ENCODE measurements at regions not wholly inside any gene's neighbourhood (a gene's known extent, or its start where the extent isn't known, plus 50 kb on each side); places are given as distances from the start of the nearest gene placed in this dataset.

DNA sequence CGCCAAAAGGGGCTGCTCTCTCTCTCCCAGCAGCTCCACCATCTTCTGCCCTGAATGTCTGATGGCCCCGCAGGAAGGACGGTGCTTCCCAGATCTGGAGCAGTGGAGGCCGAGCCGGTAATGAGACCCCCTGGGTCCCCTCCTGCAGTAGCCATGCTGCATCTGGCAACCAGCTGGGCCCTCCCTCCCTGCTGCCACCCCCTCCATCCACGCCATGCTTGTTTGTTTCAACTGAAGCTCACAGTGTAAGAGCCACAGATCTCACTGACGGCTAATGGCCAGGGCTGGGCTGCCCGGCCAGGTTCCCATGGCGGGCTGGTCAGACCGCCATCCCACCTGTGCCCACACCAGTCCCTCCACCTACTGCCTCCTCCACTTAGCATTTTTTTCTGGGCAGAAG is 260.8 kb downstream of the UACA start:
- Histone ChIP-seq H3K36me3 (no peaks in the 10 kb centered on the region), H3K4me3 (no peak overlapping the region), H3K4me1 (peaks cover 24 to 50% of the 10 kb centered on the region in 2 donors), H3K9me3 (no peaks in the 10 kb centered on the region), H3K27me3 (no peaks in the 10 kb centered on the region), H3K27ac (no peak overlapping the region)
- DNase-seq, result no peak
- TF ChIP-seq, protein P1, sequence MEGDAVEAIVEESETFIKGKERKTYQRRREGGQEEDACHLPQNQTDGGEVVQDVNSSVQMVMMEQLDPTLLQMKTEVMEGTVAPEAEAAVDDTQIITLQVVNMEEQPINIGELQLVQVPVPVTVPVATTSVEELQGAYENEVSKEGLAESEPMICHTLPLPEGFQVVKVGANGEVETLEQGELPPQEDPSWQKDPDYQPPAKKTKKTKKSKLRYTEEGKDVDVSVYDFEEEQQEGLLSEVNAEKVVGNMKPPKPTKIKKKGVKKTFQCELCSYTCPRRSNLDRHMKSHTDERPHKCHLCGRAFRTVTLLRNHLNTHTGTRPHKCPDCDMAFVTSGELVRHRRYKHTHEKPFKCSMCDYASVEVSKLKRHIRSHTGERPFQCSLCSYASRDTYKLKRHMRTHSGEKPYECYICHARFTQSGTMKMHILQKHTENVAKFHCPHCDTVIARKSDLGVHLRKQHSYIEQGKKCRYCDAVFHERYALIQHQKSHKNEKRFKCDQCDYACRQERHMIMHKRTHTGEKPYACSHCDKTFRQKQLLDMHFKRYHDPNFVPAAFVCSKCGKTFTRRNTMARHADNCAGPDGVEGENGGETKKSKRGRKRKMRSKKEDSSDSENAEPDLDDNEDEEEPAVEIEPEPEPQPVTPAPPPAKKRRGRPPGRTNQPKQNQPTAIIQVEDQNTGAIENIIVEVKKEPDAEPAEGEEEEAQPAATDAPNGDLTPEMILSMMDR (IDR thresholded peaks at IDR 0.05), result no peak
- intact Hi-C loops (cut with DNase I), result no loop called here
- no peak for ATAC-seq

DNA sequence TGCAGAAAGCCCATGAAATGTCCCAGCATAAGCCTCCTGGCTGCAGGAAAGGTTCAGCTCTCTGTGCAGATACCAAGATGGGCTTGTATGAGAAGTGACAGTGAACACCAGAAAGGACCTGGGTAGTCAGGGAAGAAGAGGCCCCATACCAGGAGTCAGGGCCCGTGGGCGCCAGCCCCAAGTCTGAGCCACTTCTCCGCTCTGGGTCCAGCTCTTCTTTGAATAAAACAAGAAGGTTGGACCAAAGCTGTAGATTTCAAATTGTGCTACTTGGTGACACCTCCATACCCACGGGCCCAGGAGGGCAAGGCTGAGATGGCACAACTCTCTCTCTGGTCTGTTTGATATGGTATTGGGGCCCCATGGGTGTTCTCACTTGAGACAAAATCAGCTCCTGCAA is 261.5 kb downstream of the UACA start:
- no peak for ATAC-seq
- no peak overlapping the region for H3K27ac ChIP-seq
- H3K4me1 ChIP-seq, result peaks cover 24 to 43% of the 10 kb centered on the region in 2 donors
- TF ChIP-seq, protein P1 (IDR thresholded peaks at IDR 0.05), result no peak
- H3K36me3 ChIP-seq, result no peaks in the 10 kb centered on the region
- no peak overlapping the region for H3K4me3 ChIP-seq
- H3K9me3 ChIP-seq, result no peaks in the 10 kb centered on the region
- intact Hi-C loops (cut with DNase I), result no loop called here
- DNase-seq, result no peak
- no peaks in the 10 kb centered on the region for H3K27me3 ChIP-seq

DNA sequence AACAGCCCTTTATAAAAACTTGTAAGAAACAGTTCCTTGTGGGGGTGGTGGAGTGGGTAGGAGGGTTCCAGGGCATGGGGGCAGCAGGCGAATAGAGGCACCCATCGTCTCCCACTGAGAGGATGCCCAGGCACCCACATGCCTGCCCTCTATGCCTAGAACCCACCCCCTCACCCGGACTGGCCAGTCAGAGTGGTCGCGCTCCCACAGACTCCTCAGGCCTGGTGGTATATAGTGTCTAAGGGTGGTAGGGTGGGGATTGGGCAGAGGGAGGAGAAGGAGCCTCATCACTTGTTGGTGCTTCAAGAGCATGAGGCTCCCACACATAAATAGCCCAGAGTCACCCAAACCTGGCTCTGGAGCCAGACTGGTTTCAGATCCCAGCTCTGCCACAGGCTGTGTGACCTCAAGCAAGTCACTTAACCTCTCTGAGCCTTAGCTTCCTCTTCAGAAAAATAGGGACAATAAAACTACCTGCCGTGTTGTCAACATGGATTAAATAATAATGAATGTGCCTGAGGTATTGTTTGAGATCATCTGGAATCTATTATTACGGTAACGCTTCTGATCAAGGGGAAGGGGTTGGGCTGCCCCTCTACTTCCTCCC is 262.1 kb downstream of the UACA start:
- no peaks in the 10 kb centered on the region for H3K27me3 ChIP-seq
- peaks cover 24 to 37% of the 10 kb centered on the region in 2 donors for H3K4me1 ChIP-seq
- intact Hi-C loops (cut with DNase I), result no loop called here
- ATAC-seq (no peak), DNase-seq (no peak)
- TF ChIP-seq, protein P1 (IDR thresholded peaks at IDR 0.05), result no peak
- H3K36me3 ChIP-seq, result no peaks in the 10 kb centered on the region
- no peak overlapping the region for H3K4me3 ChIP-seq
- H3K27ac ChIP-seq, result no peak overlapping the region
- no peaks in the 10 kb centered on the region for H3K9me3 ChIP-seq

DNA sequence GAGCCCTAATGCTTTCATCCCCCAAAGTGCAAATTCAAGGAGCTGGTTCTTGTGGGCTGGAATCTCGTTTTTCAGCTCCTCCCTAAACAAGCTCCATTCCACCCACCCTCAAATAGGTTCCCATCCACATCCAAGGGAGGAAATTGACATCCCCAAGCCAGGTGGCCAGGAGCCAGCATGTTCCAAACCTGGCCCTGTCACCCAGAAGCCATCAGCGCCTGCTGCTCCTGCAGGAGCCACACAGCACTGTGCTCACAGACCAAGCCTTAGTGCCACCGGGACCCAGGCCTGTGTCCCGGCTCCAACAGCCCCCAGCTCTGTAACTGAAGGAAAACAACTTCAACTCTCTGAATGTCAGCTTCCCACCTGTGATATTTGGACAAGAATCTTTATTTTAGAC is 263.6 kb downstream of the UACA start:
- no peaks in the 10 kb centered on the region for H3K9me3 ChIP-seq
- H3K36me3 ChIP-seq, result no peaks in the 10 kb centered on the region
- DNase-seq, result peak in 1 of 4 donors; percentile 50
- no peaks in the 10 kb centered on the region for H3K27me3 ChIP-seq
- intact Hi-C loops (cut with DNase I), result no loop called here
- peaks cover 16 to 29% of the 10 kb centered on the region in 2 donors for H3K4me1 ChIP-seq
- H3K4me3 ChIP-seq, result no peak overlapping the region
- no peak for ATAC-seq
- TF ChIP-seq, protein P1 (IDR thresholded peaks at IDR 0.05), result no peak
- no peak overlapping the region for H3K27ac ChIP-seq

DNA sequence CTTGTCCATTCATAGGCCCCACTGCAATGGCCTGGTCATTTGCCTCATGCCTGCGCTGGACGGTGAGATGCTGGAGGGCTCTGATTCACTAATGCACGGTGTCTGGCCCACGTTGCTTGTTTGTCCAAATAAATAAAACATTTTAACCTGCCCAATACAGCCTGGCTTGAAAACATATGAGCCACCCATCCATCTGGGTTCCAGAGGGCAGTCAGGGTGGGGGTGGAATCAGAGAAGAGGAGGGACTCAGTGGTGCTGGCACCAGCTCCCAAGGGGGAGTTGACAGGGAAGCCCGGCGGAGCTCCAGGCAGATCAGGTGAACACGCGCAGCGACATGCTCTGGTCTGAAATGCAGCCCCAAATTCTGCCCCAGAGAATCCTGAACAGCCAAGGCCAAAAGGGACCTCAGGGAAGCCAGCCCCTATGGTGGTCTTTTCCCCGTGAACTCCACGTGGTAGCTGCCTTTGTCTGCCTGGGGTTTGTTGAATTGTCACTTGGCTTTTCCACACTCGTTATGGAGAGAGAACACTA is 265.2 kb downstream of the UACA start:
- Histone ChIP-seq H3K4me3 (no peak overlapping the region), H3K36me3 (no peaks in the 10 kb centered on the region), H3K4me1 (peaks cover 6 to 29% of the 10 kb centered on the region in 2 donors), H3K27ac (no peak overlapping the region), H3K9me3 (no peaks in the 10 kb centered on the region), H3K27me3 (no peaks in the 10 kb centered on the region)
- TF ChIP-seq, protein P1 (IDR thresholded peaks at IDR 0.05), result no peak
- intact Hi-C loops (cut with DNase I), result no loop called here
- DNase-seq, result peak in 1 of 4 donors; percentile 61
- ATAC-seq, result no peak
